ENCODE measurements at regions not wholly inside any gene's neighbourhood (a gene's known extent, or its start where the extent isn't known, plus 50 kb on each side); places are given as distances from the start of the nearest gene placed in this dataset.
A peak's percentile ranks its signal among the peaks of the same experiment; 100 is the strongest.
"Not testable (repeated sequence)": the region's sequence is repeated elsewhere in the genome, so short reads cannot be mapped to it uniquely, and the experiment has no call there.

GRCh38 chr16:29328528-29328927 lies 78.0 kb downstream of the NPIPB11 start:
- not testable (repeated sequence) for DNase-seq

- DNase-seq = not testable (repeated sequence)
Observed at GRCh38 chr16:29327631-29328408, 78.7 kb downstream of the NPIPB11 start.

- not testable (repeated sequence) for DNase-seq
Observed at GRCh38 chr16:29326164-29327125, 80.1 kb downstream of the NPIPB11 start.

GRCh38 chr16:29323725-29324124 lies 82.8 kb downstream of the NPIPB11 start:
- not testable (repeated sequence) for DNase-seq

- no peak for DNase-seq
Observed at GRCh38 chr16:29321585-29321984, 84.9 kb downstream of the NPIPB11 start.

- no peak for DNase-seq
Observed at GRCh38 chr16:29321000-29321393, 85.5 kb downstream of the NPIPB11 start.

- DNase-seq = no peak
Observed at GRCh38 chr16:29320274-29320999, 86.1 kb downstream of the NPIPB11 start.

GRCh38 chr16:29319726-29320125 lies 86.8 kb downstream of the NPIPB11 start:
- no peak for DNase-seq

- DNase-seq = not testable (repeated sequence)
Observed at GRCh38 chr16:29318561-29318968, 87.9 kb downstream of the NPIPB11 start.

GRCh38 chr16:29318037-29318436 lies 88.5 kb downstream of the NPIPB11 start:
- no peak for DNase-seq

- DNase-seq = no peak
Observed at GRCh38 chr16:29317269-29317668, 89.2 kb downstream of the NPIPB11 start.

- DNase-seq = no peak
Observed at GRCh38 chr16:29316761-29317183, 89.7 kb downstream of the NPIPB11 start.

GRCh38 chr16:29315916-29316517 lies 90.5 kb downstream of the NPIPB11 start:
- DNase-seq = no peak

GRCh38 chr16:29315046-29315445 lies 91.5 kb downstream of the NPIPB11 start:
- DNase-seq = no peak

- no peak for DNase-seq
Observed at GRCh38 chr16:29314292-29314934, 92.1 kb downstream of the NPIPB11 start.

GRCh38 chr16:29313559-29314048 lies 92.9 kb downstream of the NPIPB11 start:
- DNase-seq = no peak

GRCh38 chr16:29312835-29313558 lies 93.5 kb downstream of the NPIPB11 start:
- DNase-seq = no peak

GRCh38 chr16:29312345-29312675 lies 94.2 kb downstream of the NPIPB11 start:
- DNase-seq = not testable (repeated sequence)

GRCh38 chr16:29311461-29312344 lies 94.8 kb downstream of the NPIPB11 start:
- DNase-seq = no peak

- DNase-seq = peak; percentile 16
Observed at GRCh38 chr16:29310852-29311314, 95.6 kb downstream of the NPIPB11 start.

All from NCI-H446 treated with DMSO at 0.1 percent for 48 hours (cell line).